CD14-positive monocyte (primary cell): ENCODE measurements at regions not wholly inside any gene's neighbourhood (a gene's known extent, or its start where the extent isn't known, plus 50 kb on each side); places are given as distances from the start of the nearest gene placed in this dataset.

Experiments
- DNase-seq, 3 donors: peaks; one replicate each; pipeline ENCODE4 v3.0.0-alpha.2; 2011 to 2022
- H2AFZ ChIP-seq: 2 replicates; pipeline ENCODE4 v1.6.0; 2012; ENCODE audit warnings: mild to moderate bottlenecking, low read depth, low read length, inconsistent platforms; ENCODE audit not compliant: insufficient read depth, poor library complexity, severe bottlenecking
- H3K27ac ChIP-seq, 2 donors: 1 replicate in 1 of 2; 2 replicates in 1 of 2; pipeline ENCODE4 v1.5.1; 2012 to 2013; ENCODE audit warnings: low read length in 2 of 2, control low read depth in 1 of 2, inconsistent platforms in 1 of 2, low read depth in 1 of 2, mild to moderate bottlenecking in 1 of 2
- H3K27me3 ChIP-seq, 2 donors: one replicate each; pipeline versions ENCODE4 v1.6.0 to v1.6.1; 2011 to 2013; ENCODE audit warnings: low read length in 2 of 2; ENCODE audit not compliant: control insufficient read depth in 2 of 2, insufficient read depth in 2 of 2
- H3K36me3 ChIP-seq, 2 donors: replicated peaks in 1 of 2; 1 replicate in 1 of 2; 2 replicates in 1 of 2; pipeline versions ENCODE4 v1.5.1 to v1.6.1; 2012 to 2013; ENCODE audit warnings: low read length in 2 of 2, control low read depth in 1 of 2, inconsistent platforms in 1 of 2, mild to moderate bottlenecking in 1 of 2; ENCODE audit not compliant: insufficient read depth in 2 of 2, control insufficient read depth in 1 of 2
- H3K4me1 ChIP-seq, 2 donors: 1 replicate in 1 of 2; 2 replicates in 1 of 2; pipeline versions ENCODE4 v1.5.1 to v1.6.1; 2012 to 2013; ENCODE audit warnings: low read length in 2 of 2, control low read depth in 1 of 2, inconsistent platforms in 1 of 2, mild to moderate bottlenecking in 1 of 2, moderate library complexity in 1 of 2; ENCODE audit not compliant: insufficient read depth in 2 of 2, control insufficient read depth in 1 of 2
- H3K4me2 ChIP-seq: replicated peaks from 2 replicates; pipeline ENCODE3; 2012; ENCODE audit warnings: low read length, moderate library complexity, mild to moderate bottlenecking; ENCODE audit not compliant: poor library complexity, severe bottlenecking; ENCODE audit errors: extremely low read depth
- H3K4me3 ChIP-seq, 3 experiments: fragments of 200-600 bp in 1 of 3; sonication (generic) in 1 of 3; replicated peaks in 1 of 3; 1 replicate in 2 of 3; 2 replicates in 1 of 3; pipeline ENCODE4 v1.5.1; 2011 to 2013; ENCODE audit warnings: low read length in 3 of 3, mild to moderate bottlenecking in 3 of 3, control low read depth in 2 of 3, low read depth in 2 of 3, inconsistent platforms in 1 of 3, moderate library complexity in 1 of 3
- H3K79me2 ChIP-seq: 2 replicates; pipeline ENCODE4 v1.6.0; 2012; ENCODE audit warnings: mild to moderate bottlenecking, control low read depth, inconsistent platforms, low read length, moderate library complexity; ENCODE audit not compliant: insufficient read depth
- H3K9ac ChIP-seq: 2 replicates; pipeline ENCODE4 v1.6.0; 2017; ENCODE audit warnings: low read length, mild to moderate bottlenecking; ENCODE audit not compliant: insufficient read depth, poor library complexity, severe bottlenecking
- H3K9me3 ChIP-seq, 2 donors: replicated peaks in 1 of 2; 1 replicate in 1 of 2; 2 replicates in 1 of 2; pipeline versions ENCODE4 v1.5.1 to v1.6.1; 2012 to 2013; ENCODE audit warnings: low read length in 2 of 2, control low read depth in 1 of 2; ENCODE audit not compliant: control insufficient read depth in 1 of 2, insufficient read depth in 1 of 2
- H4K20me1 ChIP-seq: 2 replicates; pipeline ENCODE4 v1.6.0; 2012; ENCODE audit warnings: mild to moderate bottlenecking, low read length, control low read depth, moderate library complexity; ENCODE audit not compliant: insufficient read depth
- H3K27ac Mint-ChIP-seq, 7 donors: one replicate each; pipeline ENCODE4 v1.8.0; 2020; ENCODE audit warnings: mild to moderate bottlenecking in 7 of 7, mixed read lengths in 7 of 7, moderate library complexity in 6 of 7, inconsistent platforms in 2 of 7
- H3K27me3 Mint-ChIP-seq, 3 donors: one replicate each; pipeline ENCODE4 v1.8.0; 2021 to 2022; ENCODE audit warnings: low read depth in 3 of 3, mild to moderate bottlenecking in 3 of 3, mixed read lengths in 3 of 3, moderate library complexity in 3 of 3, inconsistent platforms in 1 of 3
- H3K36me3 Mint-ChIP-seq, 2 donors: one replicate each; pipeline ENCODE4 v1.8.0; 2020; ENCODE audit warnings: mixed read lengths in 2 of 2, inconsistent platforms in 1 of 2, mild to moderate bottlenecking in 1 of 2
- H3K4me1 Mint-ChIP-seq: one replicate; pipeline ENCODE4 v1.8.0; 2020; ENCODE audit warnings: mild to moderate bottlenecking, mixed read lengths
- H3K4me3 Mint-ChIP-seq, 2 donors: one replicate each; pipeline ENCODE4 v1.8.0; 2020; ENCODE audit warnings: mild to moderate bottlenecking in 2 of 2, mixed read lengths in 2 of 2, moderate library complexity in 1 of 2
- H3K9me3 Mint-ChIP-seq, 7 donors: one replicate each; pipeline ENCODE4 v1.8.0; 2020 to 2022; ENCODE audit warnings: mixed read lengths in 7 of 7, mild to moderate bottlenecking in 6 of 7, moderate library complexity in 6 of 7, inconsistent platforms in 2 of 7
- WGBS: methylation state at CpG from one replicate; pipeline ENCODE4 v1.1.5; 2013; ENCODE audit warnings: missing lambda C conversion rate; ENCODE audit not compliant: insufficient coverage; 5-methylcytosine and 5-hydroxymethylcytosine counted together
- intact Hi-C, 2 donors: fragments of 100-400 bp; cut with micrococcal nuclease; formaldehyde crosslinking; loops; one replicate each; pipeline versions ENCODE4 v1.15.0 to v1.15.1; 2023
- TF ChIP-seq, protein P1 (sequence below): fragments of 200-600 bp; IDR thresholded peaks from one replicate; pipeline ENCODE4 v1.8.0; 2022; ENCODE audit warnings: antibody characterized with exemption, mild to moderate bottlenecking

DNA sequence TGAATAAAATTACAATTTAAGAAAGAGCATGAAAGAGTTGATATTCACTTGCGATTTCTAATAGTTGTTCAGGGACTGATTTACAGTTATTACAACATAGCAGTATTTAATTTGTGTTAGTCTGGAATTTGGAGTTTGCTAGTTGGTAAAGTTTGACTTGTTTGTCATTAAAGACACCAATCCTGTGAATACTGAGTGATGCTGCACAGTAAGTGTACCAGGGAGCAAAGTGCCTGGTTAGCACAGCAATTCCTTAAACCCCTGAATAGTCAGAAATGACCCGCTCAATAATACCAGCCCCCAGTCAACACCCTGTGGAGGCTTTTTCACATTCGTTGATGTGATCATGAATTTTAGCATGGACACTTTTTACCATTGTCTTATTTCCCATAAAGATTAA, 122.2 kb upstream of the GC start:
- TF ChIP-seq, protein P1, sequence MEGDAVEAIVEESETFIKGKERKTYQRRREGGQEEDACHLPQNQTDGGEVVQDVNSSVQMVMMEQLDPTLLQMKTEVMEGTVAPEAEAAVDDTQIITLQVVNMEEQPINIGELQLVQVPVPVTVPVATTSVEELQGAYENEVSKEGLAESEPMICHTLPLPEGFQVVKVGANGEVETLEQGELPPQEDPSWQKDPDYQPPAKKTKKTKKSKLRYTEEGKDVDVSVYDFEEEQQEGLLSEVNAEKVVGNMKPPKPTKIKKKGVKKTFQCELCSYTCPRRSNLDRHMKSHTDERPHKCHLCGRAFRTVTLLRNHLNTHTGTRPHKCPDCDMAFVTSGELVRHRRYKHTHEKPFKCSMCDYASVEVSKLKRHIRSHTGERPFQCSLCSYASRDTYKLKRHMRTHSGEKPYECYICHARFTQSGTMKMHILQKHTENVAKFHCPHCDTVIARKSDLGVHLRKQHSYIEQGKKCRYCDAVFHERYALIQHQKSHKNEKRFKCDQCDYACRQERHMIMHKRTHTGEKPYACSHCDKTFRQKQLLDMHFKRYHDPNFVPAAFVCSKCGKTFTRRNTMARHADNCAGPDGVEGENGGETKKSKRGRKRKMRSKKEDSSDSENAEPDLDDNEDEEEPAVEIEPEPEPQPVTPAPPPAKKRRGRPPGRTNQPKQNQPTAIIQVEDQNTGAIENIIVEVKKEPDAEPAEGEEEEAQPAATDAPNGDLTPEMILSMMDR = no peak
- H3K4me3 ChIP-seq = no peak overlapping the region
- H3K79me2 ChIP-seq = no peaks in the 10 kb centered on the region
- intact Hi-C loops = no loop called here
- DNase-seq = no peak
- no peak overlapping the region for H3K9ac ChIP-seq
- no peak overlapping the region for H3K27ac ChIP-seq
- Mint-ChIP-seq H3K36me3 (no peaks in the 10 kb centered on the region), H3K27ac (no peak overlapping the region), H3K4me3 (no peak overlapping the region), H3K9me3 (peaks cover 7 to 17% (median 9%) of the 10 kb centered on the region in 7 donors), H3K4me1 (no peaks in the 10 kb centered on the region), H3K27me3 (no peaks in the 10 kb centered on the region)
- H3K4me2 ChIP-seq = no peak overlapping the region
- H2AFZ ChIP-seq = no peak overlapping the region
- H4K20me1 ChIP-seq = no peaks in the 10 kb centered on the region
- H3K9me3 ChIP-seq = peaks cover 8 to 10% of the 10 kb centered on the region in 2 donors
- H3K27me3 ChIP-seq = no peaks in the 10 kb centered on the region
- H3K4me1 ChIP-seq = no peaks in the 10 kb centered on the region
- H3K36me3 ChIP-seq = no peaks in the 10 kb centered on the region
- WGBS = no CpG with 5 or more reads among the region's 3 CpGs

DNA sequence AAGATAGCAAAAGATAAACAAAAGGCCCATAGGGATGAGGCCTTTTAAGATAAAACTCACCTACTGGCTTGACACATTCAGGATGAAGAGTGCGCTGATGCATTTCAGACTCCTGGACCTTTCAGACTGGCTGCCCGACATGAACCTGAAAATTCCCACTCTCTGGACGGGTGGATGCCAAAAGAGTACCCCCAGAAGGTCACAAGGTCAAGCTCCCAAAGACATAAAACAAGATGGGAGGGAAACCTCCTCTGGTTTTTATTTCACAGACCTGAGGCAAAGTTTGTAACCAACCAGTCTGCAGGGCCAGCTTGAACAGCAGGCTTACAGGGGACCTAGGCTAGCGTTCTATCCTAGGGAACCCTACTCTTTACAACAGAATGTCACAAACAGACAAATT, 123.2 kb upstream of the GC start:
- Mint-ChIP-seq H3K27ac (no peak overlapping the region), H3K4me3 (no peak overlapping the region), H3K27me3 (no peaks in the 10 kb centered on the region), H3K4me1 (no peaks in the 10 kb centered on the region), H3K36me3 (no peaks in the 10 kb centered on the region), H3K9me3 (peaks cover 7 to 17% (median 9%) of the 10 kb centered on the region in 7 donors)
- Histone ChIP-seq H3K9ac (no peak overlapping the region), H4K20me1 (no peaks in the 10 kb centered on the region), H3K9me3 (peaks cover 8 to 10% of the 10 kb centered on the region in 2 donors), H2AFZ (no peak overlapping the region), H3K36me3 (no peaks in the 10 kb centered on the region), H3K4me2 (no peak overlapping the region), H3K27ac (no peak overlapping the region), H3K79me2 (no peaks in the 10 kb centered on the region), H3K27me3 (no peaks in the 10 kb centered on the region), H3K4me1 (no peaks in the 10 kb centered on the region), H3K4me3 (no peak overlapping the region)
- no peak for DNase-seq
- WGBS = 95% methylated on average over 3 of the region's 4 CpGs
- TF ChIP-seq, protein P1 = no peak
- intact Hi-C loops = no loop called here
